Stimulated activated CD8-positive, alpha-beta memory T cell treated with anti-CD3 and anti-CD28 coated beads, Interleukin-15, amount 100 ng/mL, for 48 hours (primary cell): ENCODE measurements at regions not wholly inside any gene's neighbourhood (a gene's known extent, or its start where the extent isn't known, plus 50 kb on each side); places are given as distances from the start of the nearest gene placed in this dataset.
"Not testable (repeated sequence)": the region's sequence is repeated elsewhere in the genome, so short reads cannot be mapped to it uniquely, and the experiment has no call there.

Experiments used
- DNase-seq, 2 donors: peaks; one replicate each; pipeline ENCODE4 v3.0.0-alpha.2; 2020; ENCODE audit warnings: low read depth in 2 of 2

DNA sequence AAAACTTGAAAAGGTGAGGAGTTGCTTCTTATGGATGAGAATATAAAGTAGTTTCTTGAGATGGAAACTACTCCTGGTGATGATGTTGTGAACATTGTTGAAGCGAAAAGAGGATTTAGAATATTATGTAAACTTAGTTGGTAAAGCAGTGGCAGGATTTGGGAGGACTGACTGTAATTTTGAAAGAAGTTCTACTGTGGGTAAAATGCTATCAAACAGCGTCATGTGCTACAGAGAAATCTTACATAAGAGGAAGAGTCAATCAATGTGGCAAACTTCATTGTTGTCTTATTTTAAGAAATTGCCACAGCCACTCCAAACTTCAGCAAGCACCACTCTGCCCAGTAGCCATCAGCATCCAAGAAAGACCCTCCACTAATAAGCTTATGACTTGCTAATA, 112.9 kb upstream of the ZEB2 start:
- DNase-seq, result no peak

DNA sequence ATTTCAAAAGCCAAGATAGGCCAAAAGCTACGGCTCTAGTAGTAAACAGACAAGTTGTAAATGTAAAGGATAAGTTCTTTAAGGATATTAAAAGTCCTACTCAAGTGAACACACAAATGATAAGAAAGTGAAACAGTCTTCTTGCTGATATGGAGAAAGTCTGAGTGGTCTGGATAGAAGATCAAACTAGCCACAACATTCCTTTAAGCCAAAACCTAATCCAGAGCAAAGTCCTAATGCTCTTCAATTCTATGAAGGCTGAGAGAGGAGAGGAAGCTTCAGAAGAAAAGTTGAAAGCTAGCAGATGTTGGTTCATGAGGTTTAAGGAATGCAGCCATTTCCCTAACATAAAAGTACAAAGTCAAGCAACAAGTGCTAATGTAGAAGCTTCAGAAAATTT, 111.7 kb upstream of the ZEB2 start:
- no peak for DNase-seq

DNA sequence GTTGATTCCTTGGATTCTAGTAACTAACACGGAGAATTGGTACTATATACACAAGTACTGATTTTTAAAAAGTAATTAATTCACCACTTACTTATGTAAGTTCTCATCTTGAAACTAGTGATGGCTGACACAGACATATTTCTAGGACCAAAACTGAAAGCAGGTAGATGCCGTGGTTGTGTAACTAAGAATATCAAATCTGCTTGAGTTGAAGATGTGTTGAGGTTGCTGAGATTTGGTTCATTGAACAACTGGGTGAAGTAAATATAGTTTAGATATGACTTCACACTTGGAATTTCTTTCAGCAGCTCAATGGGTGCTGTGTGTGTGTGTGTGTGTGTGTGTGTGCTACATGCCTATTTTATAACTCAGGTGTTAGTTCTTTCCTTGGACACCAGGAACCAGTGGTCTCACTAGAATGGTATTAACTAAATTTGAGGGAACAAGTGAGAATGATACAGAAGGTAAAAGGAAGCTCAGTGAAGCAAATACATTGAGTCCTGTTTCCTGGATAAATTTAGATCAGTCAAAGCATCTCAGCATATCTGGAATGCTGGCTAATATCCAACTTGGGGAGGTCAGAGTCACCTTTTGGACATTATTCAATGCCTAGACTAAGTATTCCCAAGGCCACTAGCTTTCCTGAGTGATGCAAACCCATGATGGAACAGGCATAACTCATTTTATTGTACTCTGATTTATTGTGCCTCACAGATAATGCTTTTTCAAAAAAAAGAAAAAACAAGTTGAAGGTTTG, 110.7 kb upstream of the ZEB2 start:
- no peak for DNase-seq

- DNase-seq, result no peak
Measured at GRCh38 chr2:144629935-144630334, 110.0 kb upstream of the ZEB2 start.

DNA sequence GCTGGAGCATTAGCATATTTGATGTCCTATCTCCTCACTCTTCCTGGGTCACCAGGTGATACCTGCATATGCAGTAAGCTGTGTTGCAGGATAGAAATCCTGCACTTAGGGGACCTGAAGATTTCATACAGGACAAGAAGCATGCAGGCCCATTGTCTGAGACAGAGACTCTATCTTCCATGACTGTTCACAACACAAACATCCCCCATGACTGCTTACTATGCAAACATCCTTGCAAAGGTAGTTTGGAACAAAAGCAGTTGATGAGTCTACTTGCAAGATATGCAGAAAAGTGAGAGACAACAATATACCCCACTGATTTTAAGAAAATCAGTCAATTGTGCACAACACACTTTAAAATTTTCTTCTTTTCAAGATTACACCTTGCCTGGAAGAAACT, 108.6 kb upstream of the ZEB2 start:
- no peak for DNase-seq

GRCh38 chr2:144625626-144626025, 105.7 kb upstream of the ZEB2 start:
- DNase-seq, result no peak

DNA sequence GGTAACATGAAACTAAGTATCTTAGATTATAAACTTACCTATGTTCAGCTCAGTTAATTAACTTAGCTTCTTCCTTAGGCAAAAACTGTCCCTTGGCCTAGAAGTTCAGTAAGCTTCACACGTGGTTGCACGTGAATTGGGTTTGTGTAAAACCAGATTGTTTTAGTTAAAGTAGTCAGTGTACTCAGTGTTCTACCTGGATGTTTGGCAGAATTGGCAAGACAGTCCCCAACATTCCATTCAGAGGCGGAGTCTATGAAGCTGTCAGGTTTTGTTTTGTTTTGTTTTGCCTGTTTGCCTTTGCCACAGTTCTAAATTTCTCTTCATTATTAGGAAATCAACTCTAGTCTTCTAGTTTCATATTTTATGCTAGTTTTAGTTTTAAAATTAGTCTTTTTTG, 105.3 kb upstream of the ZEB2 start:
- DNase-seq, result no peak

- DNase-seq, result no peak
Measured at GRCh38 chr2:144624451-144624850, 104.5 kb upstream of the ZEB2 start.

GRCh38 chr2:144622373-144622772, 102.5 kb upstream of the ZEB2 start:
- DNase-seq, result not testable (repeated sequence)

- DNase-seq, result no peak
Measured at GRCh38 chr2:144621266-144621665, 101.3 kb upstream of the ZEB2 start.

- DNase-seq, result no peak
Measured at GRCh38 chr2:144619760-144620159, 99.8 kb upstream of the ZEB2 start.

GRCh38 chr2:144617171-144617570, 97.3 kb upstream of the ZEB2 start:
- DNase-seq, result not testable (repeated sequence)

DNA sequence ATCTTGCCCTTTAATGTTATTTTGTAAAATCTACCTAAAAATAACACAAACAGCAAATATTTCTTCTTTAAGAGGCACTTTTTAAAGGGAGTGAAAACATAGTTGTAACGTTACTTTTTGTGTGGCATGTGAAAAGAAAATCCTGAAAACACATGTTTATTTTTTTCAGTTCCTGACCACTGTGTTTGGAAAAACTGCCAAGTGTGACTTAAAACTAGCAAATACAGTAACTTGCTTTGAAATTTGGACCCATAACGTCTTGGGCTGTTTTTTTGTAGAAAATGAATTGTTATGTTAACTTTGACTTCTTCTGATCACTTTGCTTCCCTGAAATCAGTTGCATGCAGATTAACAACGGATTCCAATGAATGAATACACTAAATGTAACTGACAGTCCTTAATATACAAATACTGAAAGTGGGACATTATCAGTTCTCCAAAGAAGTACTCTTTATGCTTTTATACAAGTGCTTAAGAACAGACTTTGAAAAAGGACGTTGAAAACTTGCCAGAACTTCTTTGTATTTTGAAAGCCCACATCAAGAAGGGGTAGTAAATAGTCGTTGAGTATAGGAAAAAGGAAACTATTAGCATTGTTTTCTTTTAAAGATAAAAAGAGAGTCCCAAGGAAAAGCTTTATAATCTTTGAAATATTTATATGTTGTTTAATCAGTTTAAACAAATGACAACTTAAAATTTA, 96.1 kb upstream of the ZEB2 start:
- DNase-seq, result no peak

DNA sequence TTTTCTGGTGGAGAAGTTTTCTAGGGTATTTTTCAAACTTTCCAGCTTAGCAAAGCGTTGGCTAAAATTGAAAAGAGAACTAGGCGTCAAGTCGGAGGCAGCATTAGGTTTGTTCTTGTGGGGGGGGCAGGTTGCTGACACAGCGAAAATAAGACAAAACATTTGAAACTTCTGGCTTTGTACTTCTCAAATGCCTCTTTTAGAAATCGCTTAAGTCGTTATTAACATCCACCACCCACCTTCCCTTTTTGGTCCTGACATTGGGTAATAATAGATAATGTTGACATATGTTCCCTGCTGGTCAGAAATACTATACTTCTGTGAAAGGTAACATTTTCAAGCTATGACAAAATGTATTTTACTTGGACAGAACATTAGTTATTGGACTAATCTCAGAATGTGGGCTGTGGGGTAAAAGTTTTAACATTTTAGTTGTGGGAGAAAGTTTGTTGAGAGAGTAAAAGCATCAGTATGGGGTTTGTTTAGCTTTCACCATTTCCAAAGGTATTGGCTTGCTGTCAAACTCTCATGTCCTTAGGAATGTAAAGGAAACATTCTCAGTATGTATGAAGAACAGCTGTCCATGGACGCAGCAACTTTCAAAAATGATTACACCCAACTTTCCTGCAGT, 88.1 kb upstream of the ZEB2 start:
- no peak for DNase-seq

DNA sequence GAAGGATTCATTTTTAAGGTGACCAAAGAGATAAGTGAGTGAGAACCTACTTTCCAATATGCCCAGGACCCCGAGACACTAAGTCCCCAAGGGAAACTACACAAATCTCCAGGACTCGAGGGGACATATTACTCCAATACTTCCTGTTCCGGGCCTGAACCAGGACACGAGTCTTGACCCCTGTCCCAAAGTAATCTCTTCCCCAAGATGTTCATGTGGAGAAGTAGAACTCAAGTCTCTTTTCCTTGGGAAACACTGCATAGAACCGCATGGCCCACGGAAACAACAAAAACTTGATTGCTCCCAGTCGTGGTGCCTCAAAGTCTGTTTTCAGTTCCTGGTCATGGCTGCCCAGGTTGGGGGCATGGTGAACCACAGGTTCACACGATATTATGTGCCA, 87.2 kb upstream of the ZEB2 start:
- DNase-seq, result no peak

DNA sequence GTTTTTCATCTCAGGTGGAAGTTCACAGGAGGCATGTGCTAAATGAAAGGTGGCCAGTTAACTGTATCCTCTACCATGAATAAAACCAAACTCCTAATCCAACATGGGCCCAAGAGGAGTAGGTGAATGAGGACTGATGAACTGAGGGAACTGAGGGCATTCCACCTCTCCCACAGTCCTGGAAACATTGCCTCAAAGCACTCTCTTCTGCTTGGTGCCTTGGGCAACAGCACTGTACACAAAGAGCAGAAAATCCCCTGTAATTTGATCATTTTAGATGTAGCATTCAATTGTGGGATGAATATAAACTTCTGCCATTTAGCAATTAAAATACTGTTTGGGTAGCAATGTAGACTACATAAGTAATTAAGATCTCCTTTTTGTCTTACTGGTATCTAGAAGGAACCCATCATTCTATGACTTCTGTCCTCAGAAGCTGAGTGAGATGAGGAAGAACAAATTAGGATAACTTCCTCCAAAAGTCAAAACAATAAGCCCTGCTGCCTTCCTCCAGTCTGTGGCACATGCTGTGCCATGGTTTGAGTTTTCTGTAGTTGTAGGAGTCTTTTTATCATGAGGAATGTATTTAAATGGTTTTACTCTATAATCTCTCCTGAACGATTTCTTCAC, 86.7 kb upstream of the ZEB2 start:
- DNase-seq, result no peak

DNA sequence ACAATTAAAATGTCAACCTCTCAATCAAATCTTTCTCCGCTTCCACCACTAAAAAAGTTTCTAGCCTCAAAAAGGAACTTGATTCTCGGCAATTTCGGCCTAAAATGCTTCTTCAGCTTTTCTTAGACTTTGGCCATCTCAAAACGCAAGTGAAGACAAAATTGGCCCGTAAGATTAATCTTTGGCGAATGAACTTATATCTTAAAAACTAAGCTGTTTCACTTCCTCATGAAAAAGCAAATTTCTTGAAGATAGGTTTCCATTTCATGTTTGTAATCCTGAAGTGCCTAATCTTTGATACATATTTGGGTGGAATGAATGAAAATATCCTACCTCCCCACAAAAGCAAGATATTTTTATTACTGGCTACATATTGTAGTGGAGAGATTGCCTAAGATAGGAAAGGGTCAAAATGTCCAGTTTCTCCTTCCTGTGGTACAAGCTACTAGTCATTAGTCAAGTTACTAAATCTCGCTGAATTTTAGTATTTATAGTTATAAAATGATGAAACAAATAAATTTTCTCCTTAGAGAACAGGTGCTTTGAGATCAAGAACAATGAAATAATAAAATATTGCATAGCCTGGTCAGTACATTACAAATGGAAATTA, 85.4 kb upstream of the ZEB2 start:
- DNase-seq, result no peak

DNA sequence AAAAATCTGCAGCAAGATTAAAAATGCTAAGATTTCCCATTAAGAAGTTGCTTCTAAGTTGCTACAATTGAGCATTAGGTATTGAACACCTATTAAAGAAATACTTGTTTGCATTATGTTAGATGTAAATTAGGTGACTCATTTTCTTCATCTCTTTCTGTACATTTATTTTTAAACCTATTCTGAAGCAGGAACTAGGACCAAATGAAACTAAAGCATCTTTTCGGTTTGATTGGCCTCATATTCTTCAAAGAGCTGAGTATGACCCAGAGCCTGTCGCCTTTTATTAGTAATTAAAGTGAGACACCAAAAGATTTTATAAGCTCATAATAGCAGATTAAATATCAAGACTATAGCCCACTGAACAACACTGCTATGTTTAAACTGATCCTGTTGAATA, 83.4 kb upstream of the ZEB2 start:
- DNase-seq, result no peak

GRCh38 chr2:144598906-144599305, 79.0 kb upstream of the ZEB2 start:
- no peak for DNase-seq

GRCh38 chr2:144597894-144598593, 78.1 kb upstream of the ZEB2 start:
- DNase-seq, result no peak

GRCh38 chr2:144597388-144597787, 77.5 kb upstream of the ZEB2 start:
- no peak for DNase-seq
